Fibroblast of skin of left biceps (primary cell): ENCODE measurements at regions not wholly inside any gene's neighbourhood (a gene's known extent, or its start where the extent isn't known, plus 50 kb on each side); places are given as distances from the start of the nearest gene placed in this dataset.
A peak's percentile ranks its signal among the peaks of the same experiment; 100 is the strongest.
"Not testable (repeated sequence)": the region's sequence is repeated elsewhere in the genome, so short reads cannot be mapped to it uniquely, and the experiment has no call there.

Source experiments
- DNase-seq, 2 experiments: peaks; one replicate each; pipeline ENCODE4 v3.0.0-alpha.2; 2013; ENCODE audit warnings: low read depth in 2 of 2

DNA sequence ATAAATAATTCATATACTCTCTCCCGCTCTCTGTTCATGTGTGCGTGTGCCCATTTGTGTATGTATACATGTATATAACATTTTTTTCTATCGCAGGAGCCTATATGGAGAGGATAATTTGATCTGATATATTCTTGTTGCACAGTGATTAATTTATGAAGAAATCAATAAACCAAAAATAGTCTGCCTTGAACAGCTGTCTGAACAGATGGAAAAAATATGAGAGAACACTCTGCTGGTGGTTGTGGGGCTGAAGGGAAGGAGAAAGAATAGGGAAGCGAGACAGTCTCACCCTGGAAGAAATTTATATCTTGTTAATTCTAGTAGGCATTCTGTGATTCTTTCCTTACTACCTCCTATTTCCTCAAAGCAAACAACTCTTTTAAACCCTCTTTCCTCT lies 96.6 kb upstream of the B3GAT2 start:
- no peak for DNase-seq

DNA sequence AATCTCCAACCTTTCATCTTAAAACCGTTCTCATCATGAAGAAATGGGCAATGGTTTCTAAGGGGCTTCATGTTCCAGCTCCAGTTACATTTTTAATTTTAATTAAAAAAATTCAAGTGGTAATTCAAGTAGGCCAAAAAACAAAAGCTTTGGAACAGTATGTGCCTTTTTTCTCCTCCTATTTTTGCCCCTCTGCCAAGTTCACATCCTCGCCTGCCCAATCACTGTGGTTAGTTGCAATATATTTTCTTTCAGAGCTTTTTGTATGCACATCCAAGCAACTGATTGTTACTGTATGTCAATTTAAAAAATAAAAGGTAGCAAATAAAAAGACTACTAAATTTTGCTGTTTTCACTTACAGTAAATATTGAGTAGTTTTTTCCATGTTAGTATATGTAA lies 99.8 kb upstream of the B3GAT2 start:
- no peak for DNase-seq

DNA sequence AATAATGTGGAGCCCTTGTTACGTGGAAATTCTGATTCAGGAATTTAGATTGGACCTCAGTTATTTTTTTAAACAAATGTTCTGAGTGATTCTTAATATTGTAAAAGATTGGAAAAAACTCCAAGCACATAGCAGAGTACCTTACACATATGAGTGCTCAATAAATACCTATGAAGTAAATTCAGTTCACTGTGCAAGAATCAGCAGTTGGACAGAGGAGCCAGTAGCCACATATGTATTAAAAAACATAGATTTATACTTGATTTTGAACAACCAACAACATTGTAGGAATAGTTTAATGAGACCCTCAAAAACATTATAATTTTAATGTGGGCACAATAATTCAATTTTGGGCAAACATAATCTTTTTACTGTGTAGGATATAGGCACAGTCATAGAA lies 109.3 kb upstream of the B3GAT2 start:
- DNase-seq, result no peak

DNA sequence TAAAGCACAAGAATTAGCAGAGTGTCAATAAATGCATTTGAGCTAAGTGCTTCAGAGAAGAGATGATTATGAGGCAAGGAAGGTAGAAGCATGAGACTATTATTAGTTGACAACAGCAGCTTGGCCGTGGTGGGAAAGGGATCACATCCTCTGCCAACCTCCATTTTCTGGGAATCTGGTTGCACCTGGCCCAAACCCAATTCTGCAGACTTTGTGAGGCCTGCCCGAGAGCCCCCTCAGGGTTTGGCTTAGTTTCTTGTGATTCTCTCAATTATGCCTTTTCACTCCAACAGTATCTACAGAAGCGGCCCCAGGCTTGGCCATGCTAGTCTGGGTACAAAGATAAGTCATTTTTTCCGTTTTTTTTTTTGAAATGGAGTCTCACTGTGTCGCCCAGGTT lies 111.0 kb upstream of the B3GAT2 start:
- no peak for DNase-seq

DNA sequence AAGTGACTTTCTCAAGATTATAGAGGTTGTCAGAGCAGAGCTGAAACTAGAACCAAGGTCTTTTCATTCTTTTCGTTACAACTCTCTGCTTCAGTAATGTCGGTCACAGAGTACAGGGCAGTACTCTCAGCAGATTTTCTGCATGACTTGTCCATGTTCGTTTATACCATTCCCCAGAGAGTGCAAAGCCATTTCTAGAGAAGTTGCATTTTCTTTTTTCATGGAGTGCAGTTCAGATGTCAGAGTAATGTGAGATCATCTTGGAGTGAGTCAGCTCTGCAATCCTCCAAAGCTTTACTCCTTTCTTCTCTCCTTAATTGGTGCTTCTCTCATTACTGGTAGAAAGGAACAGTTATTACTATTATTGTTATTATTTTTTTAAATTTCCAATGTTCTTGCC lies 115.6 kb upstream of the B3GAT2 start:
- no peak for DNase-seq

DNA sequence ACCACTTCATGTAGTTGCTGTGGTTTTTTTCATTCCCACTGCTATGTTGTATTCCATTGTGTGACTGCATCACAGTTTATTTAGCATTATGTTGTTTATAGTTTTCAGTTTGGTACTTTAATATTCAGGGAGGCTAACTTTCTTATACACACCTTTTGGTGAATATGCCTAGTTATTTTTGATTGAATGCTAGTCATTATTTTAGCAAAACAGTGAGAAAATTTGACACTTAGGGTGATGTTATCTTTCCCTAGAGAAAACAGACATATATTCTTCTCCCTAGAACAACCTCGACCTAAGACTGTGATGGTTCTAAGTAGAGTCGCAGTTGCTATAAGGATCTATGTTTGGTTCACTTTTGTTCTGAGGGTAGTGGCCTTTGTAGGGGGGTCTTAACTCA lies 120.8 kb upstream of the B3GAT2 start:
- DNase-seq, result no peak

DNA sequence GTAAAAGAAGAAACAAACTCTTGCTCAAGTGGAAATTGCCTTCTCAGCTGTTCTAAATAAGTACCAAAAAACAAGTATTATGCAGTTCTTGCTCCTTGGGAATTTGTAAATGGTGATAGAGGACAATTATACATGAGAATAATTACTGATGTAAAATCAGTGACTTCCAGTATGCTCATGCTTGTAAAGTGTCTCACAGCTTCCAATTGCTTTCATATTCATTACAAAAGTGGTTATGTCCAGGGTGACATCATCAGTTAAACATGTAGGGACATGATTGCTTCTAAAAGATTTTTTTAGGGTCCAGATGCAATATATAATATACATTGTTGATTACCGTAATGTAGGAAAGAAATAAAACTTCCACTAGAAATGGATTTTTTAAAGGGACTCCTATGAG lies 122.8 kb upstream of the B3GAT2 start:
- DNase-seq, result no peak

DNA sequence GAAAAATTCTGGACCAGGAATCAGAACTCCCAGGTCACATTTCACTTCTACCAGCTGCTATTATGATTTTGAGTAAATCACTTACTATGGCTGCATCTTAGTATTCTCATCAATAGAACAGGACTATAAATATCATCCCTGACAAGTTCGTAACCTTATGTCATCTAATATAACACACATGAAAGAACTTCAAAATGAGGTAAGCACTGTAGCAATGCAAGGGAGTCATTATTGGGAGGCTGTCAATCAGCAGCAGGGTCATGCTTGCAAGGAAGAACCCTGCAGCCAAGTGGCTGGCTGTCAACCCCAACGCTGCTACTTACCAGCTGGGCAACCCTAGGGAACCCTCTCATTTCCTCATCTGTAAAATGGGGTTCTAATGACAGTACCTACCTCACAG lies 123.3 kb upstream of the B3GAT2 start:
- DNase-seq, result no peak

DNA sequence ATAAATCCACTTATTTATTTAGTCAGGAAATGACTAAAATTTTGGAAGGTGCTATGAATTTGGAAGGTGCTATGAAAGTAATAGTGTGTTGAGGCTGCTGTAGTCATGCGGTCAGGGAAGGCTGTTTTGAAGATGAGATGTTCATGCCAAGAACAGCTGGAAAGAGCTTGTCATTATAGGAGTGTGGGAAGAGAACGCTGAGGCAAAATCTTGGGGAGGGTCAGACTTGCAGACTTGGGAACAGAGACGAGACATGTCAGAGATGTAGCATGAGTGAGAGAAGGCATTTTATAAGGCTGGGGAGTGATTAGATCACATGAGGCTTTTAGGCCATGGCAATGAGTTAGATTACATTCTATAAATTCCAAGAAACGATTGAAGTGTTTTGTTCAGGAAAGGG lies 124.0 kb upstream of the B3GAT2 start:
- no peak for DNase-seq

DNA sequence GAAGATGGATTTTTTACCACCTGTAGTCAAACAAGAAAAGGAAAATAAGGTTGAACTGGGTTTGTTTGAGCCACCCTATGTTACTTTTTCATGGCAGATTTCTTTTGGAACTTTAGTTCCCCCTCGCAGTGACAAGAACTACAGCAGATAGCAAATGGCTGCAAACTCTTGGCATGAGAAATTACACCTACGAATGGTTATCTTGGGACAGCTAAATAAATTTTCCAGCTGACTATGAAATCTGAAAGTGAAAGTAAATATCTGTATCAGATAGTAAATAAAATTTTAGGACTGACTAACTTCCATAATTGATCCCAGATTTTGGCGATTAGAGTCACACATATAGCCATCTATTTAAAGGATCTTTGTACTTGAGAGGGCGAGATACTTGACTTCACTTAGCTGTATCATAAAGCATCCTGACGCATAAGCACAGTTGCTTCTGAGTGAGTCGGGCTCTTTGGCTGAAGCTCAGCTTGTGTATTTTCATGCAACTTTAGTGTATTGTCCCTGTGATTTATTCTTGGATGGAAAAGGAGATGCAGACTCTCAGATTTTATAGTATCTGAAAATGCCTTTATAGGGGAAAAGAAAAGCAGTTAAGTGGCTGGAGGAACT lies 125.3 kb upstream of the B3GAT2 start:
- peak in 1 of 2 experiments; percentile 8 for DNase-seq

DNA sequence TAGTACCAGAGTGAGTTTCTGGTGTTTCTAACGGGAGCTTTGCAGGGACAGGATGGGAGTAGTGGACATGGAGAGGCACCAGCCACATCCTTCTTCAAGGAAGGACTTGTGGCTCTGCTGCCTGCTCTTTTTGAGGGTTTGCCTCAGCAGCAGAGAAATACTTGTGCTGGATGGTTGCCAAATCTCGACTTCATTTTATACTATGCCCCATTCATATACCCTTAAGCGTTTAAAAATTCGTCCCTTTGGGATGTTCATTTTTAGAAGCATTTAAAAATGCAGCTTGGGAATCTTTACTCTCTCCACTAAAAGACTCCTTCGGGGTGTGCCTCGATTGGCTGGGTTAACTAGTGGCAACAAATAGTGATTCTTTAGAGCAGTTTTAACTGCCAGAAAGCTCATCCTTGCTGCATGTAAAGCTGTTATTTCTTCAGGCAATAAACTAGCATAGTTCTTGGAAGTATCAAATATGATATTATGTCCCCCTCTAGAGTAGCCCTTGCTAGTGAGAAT lies 126.5 kb upstream of the B3GAT2 start:
- no peak for DNase-seq

DNA sequence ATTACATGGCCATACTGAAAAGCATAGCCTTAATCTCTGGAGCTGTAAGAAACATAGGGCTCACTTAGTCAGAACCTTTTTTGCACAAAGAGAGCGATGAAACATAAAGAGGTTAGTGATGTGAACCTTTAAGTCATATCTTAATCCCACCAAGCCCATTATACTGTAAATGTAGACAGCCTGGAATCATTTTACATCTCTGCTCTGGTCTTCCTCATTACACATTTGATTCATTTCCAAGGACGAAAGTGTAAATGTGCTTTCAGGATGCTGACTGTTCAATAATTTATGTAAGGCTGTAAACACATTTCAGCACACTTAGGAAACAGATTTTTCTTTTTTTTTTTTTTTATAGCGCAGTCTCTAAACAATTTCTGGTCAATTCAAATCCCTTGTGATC lies 131.3 kb upstream of the B3GAT2 start:
- no peak for DNase-seq

DNA sequence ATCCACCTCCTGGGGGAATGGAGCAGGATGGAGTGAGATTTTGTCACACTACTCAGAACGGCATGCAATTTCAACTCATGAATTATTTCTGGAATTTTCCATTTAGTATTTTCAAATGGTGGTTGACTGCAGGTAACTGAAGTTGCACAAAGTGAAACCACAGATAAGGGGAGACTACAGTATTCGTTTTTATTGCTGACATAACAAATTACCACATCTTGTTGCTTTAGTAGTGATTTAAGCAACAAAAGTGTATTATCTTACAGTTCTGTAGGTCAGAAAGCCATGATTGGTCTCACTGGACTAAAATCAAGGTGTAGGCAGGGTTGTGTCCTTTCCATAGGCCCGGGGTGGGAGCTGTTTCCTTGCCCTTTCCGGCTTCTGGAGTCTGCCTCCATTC lies 133.4 kb upstream of the B3GAT2 start:
- no peak for DNase-seq

DNA sequence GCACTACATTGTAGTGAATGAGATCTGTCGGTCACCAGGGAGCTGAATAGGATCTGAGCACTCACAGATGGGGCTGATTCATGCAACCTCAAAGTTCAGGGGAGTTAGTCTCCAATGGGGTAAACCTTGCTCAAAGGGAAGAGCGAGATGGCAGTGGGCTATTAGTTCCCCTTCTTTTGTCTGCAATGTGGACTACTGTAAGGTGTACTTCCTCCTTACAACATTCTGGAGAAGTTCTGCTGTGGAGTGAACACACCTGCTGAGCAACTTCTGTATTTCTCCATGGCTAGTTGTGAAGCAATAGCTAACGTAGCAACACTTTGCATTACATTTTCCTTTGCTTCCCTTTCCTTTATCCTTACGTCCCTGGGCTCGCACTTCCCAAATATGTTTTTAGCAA lies 134.3 kb upstream of the B3GAT2 start:
- no peak for DNase-seq

DNA sequence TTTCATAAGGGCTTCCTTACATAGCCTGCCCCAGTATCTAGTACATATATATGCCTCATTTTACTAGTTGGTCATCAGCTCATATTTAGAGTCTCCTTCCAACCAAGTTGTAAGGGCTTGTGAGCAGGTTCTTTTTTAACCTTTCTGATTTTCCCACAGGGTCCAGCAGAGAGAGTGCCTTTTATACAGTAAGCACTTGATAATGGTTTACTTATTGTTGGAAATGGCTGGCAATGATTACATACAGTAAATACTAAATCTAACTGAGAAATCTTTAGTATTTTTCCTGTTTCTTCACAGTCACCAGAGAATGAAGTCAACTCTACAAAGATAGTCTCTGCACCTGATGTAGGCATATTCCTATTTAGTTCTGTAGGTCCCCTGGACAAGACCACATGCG lies 135.1 kb upstream of the B3GAT2 start:
- no peak for DNase-seq

DNA sequence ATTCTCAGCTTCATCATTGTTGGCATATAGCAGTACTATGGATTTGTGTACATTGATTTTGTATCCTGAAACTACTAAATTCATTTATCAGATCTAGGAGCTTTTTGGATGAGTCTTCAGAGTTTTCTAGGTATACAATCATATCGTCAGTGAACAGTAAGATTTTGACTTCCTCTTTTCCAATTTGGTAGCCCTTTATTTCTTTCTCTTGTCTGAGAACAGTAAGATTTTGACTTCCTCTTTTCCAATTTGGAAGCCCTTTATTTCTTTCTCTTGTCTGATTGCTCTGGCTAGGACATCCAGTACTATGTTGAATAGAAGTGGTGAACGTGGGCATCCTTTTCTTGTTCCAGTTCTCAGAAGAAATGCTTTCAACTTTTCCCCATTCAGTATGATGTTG lies 140.4 kb upstream of the B3GAT2 start:
- not testable (repeated sequence) for DNase-seq

DNA sequence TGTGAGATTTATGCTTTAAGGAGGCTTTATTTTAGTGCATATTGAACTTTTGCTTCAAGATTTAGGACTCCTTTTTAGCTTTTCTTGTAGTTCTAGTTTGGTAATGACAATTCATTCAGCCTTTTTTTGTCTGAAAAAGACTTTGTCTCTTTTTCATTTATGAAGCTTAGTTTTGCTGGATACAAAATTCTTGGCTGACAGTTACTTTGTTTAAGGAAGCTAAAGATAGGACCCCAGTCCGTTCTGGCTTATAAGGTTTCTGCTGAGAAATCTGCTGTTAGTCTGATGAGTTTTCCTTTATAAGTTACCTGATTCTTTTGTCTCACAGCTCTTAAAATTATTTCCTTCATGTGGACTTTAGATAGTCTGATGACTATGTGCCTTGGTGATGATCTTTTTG lies 142.8 kb upstream of the B3GAT2 start:
- DNase-seq, result no peak

DNA sequence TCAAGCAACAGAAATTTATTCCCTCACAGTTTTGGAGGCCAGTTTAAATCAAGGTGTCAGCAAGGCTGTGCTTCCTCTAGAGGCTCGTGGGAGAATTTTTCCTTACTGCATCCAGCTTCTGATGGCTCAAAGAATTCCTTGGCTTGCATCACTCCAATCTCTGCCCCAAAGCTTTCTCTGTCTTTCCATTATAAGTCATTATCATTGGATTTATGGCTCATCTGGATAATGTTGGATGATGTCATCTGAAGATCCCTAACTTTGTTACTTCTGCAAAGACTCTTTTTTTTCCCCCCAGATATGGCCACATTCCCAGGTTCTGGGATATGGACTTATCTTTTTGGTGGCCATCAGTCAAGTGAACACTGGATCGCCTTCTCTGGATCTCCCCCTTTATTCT lies 146.3 kb upstream of the B3GAT2 start:
- DNase-seq, result no peak

DNA sequence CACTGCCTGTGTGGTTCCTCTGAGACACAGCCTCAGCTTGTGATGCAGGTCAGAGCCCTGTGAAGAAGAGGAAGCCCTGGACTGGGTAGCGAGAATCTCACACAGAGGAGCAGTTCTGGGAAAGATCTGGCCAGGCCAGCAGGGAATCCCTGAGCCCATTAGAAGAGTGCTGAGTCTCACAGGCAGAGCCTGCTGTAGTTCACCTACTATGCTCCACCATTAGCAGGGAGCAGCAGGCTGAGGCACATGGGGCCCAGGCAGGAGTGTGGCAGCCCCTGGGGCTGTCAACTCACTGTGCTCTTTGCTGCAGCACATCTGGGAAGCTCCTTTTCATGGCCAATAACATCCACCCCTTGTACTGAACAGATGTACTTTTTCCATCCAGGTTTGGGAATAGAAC lies 146.8 kb upstream of the B3GAT2 start:
- DNase-seq, result no peak

DNA sequence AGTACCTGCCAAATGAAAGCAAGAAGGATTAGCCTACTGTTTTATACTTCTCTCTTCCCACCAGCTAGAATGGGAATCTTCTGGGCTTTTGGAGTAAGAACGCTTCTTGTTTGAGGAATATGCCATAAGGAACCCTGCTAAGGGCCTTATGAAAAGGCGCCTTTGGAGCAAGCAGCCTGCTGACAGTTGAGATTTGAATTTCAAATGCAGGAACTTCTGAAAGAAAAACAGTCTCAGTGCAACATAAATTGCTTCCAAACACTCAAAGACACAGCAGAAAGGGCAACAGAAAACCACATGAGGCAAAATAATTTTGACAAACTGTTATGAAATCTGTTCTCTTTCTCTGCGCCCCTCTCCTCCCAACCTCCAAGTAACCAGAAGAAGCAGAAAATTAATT lies 149.4 kb upstream of the B3GAT2 start:
- DNase-seq, result no peak

DNA sequence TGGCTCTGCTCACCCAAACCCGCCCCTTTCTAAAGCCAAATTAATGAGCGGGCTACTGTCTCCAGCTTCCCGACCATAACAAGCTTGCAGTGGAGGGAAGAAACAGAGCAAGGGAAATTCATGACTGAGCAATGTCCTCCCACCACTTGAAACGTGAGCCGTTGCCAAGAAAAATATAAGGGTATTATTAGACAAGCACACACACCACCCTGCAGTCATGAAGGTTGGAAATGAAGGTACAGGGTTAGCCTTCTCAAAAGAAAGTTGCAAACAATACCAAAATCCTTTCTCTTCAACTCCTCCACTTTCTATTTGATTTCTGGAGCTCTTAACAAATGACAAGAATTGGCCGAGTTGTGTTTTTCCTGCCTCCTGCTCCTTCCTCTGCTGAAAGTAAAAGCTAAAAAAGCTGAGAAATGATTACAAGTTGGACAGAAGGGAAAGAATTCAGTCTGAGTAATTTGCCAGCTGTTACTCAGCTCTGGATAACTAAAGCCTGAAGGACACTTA lies 151.1 kb upstream of the B3GAT2 start:
- peak; percentile 5 to 10 for DNase-seq

DNA sequence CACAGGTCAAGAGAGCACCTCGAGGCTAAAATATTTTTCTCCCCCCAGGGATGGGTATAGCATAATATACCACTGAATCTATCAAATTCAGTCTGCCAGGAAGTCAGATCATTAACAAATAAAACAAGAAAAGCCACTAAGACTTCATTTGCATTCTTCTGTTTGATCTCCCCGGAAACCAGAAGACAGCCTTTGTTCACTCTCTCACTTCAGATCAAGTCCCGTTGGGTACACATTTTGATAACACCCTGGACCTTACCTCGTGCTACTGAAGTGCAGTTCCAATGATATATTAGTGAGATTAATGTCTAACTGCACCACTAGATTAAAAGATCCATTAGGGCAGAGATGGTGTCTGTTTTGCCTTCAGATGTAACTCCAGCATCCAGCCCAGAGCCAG lies 157.7 kb upstream of the B3GAT2 start:
- DNase-seq, result no peak

DNA sequence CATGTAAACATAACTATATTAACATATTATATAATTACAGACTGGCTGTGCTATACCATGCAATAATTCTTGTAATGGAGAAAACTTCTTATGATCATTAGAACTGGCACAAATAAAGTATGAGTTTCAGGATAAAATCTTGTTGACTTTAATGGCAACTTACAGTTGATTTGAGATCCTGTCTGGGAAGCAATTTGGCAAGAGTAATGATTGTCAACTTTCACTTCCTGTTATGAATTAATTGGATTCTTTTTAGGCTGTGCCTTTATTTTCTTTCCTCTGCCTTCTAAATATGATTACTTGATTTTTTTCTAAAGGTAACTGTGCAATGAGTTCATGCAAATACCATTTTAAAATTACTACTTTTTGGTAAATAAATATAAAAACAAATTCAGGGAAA lies 158.1 kb upstream of the B3GAT2 start:
- DNase-seq, result no peak

DNA sequence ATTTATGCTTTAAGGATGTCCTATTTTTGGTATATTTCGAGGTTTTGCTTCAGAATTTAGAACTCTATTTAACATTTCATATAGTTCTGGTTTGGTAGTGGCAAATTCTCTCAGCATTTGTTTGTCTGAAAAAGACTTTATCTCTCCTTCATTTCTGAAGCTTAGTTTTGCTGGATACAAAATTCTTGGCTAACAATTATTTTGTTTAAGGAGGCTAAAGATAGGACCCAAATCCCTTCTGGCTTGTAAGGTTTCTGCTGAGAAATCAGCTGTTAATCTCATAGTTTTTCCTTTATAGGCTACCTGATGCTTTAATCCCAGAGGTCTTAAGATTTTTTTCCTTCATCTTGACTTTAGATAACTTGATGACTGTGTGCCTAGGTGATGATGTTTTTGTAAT lies 162.7 kb upstream of the B3GAT2 start:
- DNase-seq, result no peak
